ENCODE measurements at regions not wholly inside any gene's neighbourhood (a gene's known extent, or its start where the extent isn't known, plus 50 kb on each side); places are given as distances from the start of the nearest gene placed in this dataset.

DNA sequence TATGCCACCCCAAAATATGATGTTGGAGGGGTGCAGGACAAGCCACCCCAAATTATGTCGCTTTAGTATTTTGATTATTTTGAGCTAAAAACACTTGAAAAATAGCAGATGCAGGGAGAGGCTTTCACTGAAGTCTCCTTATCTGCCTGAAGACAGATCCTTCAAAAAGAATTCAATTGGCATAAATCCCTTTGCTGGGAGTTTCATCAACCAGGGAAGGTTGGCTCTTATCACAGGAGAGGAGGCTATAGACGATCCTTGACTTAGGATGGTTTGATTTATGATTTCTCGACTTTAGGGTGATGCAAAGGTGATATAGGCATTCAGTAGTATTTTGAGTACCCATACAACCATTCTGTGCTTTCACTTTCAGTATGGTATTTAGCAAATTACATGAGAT is 97.8 kb upstream of the CAMK1G start:
- H3K27me3 ChIP-seq (ENCODE audit: insufficient read depth, low read length, poor library complexity) = peaks cover 2% of the 10 kb centered on the region
- no peak overlapping the region for H3K27ac ChIP-seq (ENCODE audit: low read length)
- no peaks in the 10 kb centered on the region for H3K79me2 ChIP-seq (ENCODE audit: insufficient read depth, low read length)
- no peak overlapping the region for H2AFZ ChIP-seq (ENCODE audit: low read depth, low read length)
- no peaks in the 10 kb centered on the region for H3K9me3 ChIP-seq (ENCODE audit: insufficient read depth, low read length, severe bottlenecking)
- no peaks in the 10 kb centered on the region for H4K20me1 ChIP-seq (ENCODE audit: insufficient read depth, low read length)
- no peak overlapping the region for H3K9ac ChIP-seq (ENCODE audit: low read depth, low read length)
- TF ChIP-seq EZH2 (IDR thresholded peaks at IDR 0.05; ENCODE audit: borderline replicate concordance, low read depth, low read length, severe bottlenecking) = no peak
- TF ChIP-seq, protein P1, sequence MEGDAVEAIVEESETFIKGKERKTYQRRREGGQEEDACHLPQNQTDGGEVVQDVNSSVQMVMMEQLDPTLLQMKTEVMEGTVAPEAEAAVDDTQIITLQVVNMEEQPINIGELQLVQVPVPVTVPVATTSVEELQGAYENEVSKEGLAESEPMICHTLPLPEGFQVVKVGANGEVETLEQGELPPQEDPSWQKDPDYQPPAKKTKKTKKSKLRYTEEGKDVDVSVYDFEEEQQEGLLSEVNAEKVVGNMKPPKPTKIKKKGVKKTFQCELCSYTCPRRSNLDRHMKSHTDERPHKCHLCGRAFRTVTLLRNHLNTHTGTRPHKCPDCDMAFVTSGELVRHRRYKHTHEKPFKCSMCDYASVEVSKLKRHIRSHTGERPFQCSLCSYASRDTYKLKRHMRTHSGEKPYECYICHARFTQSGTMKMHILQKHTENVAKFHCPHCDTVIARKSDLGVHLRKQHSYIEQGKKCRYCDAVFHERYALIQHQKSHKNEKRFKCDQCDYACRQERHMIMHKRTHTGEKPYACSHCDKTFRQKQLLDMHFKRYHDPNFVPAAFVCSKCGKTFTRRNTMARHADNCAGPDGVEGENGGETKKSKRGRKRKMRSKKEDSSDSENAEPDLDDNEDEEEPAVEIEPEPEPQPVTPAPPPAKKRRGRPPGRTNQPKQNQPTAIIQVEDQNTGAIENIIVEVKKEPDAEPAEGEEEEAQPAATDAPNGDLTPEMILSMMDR (IDR thresholded peaks at IDR 0.05; ENCODE audit: borderline replicate concordance, extremely low read depth, low read length, poor library complexity, severe bottlenecking) = no peak
- DNase-seq (no peak), ATAC-seq (ENCODE audit: insufficient read depth, low read depth) (no peak)
- H3K36me3 ChIP-seq (ENCODE audit: insufficient read depth, low read length) = no peaks in the 10 kb centered on the region
- no peak overlapping the region for H3K4me2 ChIP-seq (ENCODE audit: insufficient read depth, low read length)
- no peak overlapping the region for H3K4me3 ChIP-seq (ENCODE audit: low read depth in 1 of 2, low read length in 2 of 2)
- H3K4me1 ChIP-seq (ENCODE audit: insufficient read depth, low read length) = no peaks in the 10 kb centered on the region; the same call in 1 of the 2 replicates

DNA sequence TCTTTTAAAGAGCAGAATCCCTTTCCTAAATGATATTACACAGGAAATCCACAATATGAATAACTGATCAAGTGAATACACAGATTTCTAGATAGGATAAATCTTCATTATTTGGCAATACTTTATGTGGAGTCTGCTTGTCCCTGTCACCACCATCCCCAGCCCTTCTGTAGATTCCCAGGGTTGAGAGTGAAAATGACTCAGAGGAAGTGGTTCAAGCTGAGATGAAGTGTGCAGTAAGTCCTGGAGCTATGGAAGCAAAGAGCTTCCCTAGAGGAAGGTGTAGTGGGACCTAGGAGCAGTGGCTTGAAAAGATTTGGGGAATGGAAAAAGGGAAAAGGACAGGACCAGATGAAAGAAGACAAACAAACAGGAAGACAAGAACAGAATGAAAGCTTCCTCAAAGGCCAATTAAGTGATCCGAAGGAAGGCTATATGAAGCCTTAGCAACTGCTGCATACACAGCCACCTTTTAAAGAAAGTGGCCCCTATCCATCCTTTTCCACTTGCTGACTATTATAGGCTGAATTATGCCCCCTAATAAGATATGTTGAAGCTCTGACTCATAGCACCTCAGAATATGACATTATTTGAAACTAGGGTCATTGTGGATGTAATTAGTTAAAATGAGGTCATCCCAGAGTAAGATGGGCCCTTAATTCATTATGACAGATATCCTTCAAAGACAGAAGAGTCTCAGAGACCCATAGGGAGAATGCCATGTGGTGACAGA is 96.5 kb upstream of the CAMK1G start:
- H4K20me1 ChIP-seq (ENCODE audit: insufficient read depth, low read length) = no peaks in the 10 kb centered on the region
- no peak overlapping the region for H3K4me2 ChIP-seq (ENCODE audit: insufficient read depth, low read length)
- no peak overlapping the region for H2AFZ ChIP-seq (ENCODE audit: low read depth, low read length)
- no peak for TF ChIP-seq EZH2 (IDR thresholded peaks at IDR 0.05; ENCODE audit: borderline replicate concordance, low read depth, low read length, severe bottlenecking)
- TF ChIP-seq, protein P1 (IDR thresholded peaks at IDR 0.05; ENCODE audit: borderline replicate concordance, extremely low read depth, low read length, poor library complexity, severe bottlenecking) = no peak
- no peaks in the 10 kb centered on the region for H3K36me3 ChIP-seq (ENCODE audit: insufficient read depth, low read length)
- ATAC-seq (ENCODE audit: insufficient read depth, low read depth) (no peak), DNase-seq (no peak)
- H3K9me3 ChIP-seq (ENCODE audit: insufficient read depth, low read length, severe bottlenecking) = no peaks in the 10 kb centered on the region
- no peaks in the 10 kb centered on the region for H3K79me2 ChIP-seq (ENCODE audit: insufficient read depth, low read length)
- no peak overlapping the region for H3K27ac ChIP-seq (ENCODE audit: low read length)
- peaks cover 10% of the 10 kb centered on the region for H3K27me3 ChIP-seq (ENCODE audit: insufficient read depth, low read length, poor library complexity)
- no peaks in the 10 kb centered on the region; the same call in 1 of the 2 replicates for H3K4me1 ChIP-seq (ENCODE audit: insufficient read depth, low read length)
- no peak overlapping the region for H3K9ac ChIP-seq (ENCODE audit: low read depth, low read length)
- no peak overlapping the region for H3K4me3 ChIP-seq (ENCODE audit: low read depth in 1 of 2, low read length in 2 of 2)

DNA sequence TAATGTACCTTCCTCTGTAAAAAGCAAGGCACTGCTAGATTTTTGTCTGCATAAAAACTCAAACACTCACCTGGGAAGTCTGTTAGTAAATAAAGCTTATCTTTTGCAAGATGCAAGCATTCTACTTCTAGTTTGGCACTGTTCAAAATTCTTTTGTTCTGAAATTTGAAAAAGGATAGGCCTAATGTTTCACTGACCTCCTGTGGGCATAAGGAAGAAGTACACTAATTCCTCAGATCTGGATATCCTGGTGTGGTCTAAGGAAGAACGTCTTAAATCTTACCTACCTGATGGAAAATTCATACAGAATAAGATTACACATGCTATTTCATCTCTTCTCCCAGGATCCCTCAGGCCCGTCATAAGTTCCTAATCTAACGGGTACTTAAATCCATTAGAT is 93.5 kb upstream of the CAMK1G start:
- Histone ChIP-seq H3K4me3 (ENCODE audit: low read depth in 1 of 2, low read length in 2 of 2) (no peak overlapping the region), H3K4me1 (ENCODE audit: insufficient read depth, low read length) (no peaks in the 10 kb centered on the region), H3K4me2 (ENCODE audit: insufficient read depth, low read length) (no peak overlapping the region), H3K27me3 (ENCODE audit: insufficient read depth, low read length, poor library complexity) (peaks cover 10% of the 10 kb centered on the region), H3K27ac (ENCODE audit: low read length) (no peak overlapping the region), H3K9ac (ENCODE audit: low read depth, low read length) (no peak overlapping the region), H4K20me1 (ENCODE audit: insufficient read depth, low read length) (no peaks in the 10 kb centered on the region), H2AFZ (ENCODE audit: low read depth, low read length) (no peak overlapping the region), H3K79me2 (ENCODE audit: insufficient read depth, low read length) (no peaks in the 10 kb centered on the region), H3K9me3 (ENCODE audit: insufficient read depth, low read length, severe bottlenecking) (no peaks in the 10 kb centered on the region), H3K36me3 (ENCODE audit: insufficient read depth, low read length) (no peaks in the 10 kb centered on the region)
- no peak for ATAC-seq (ENCODE audit: insufficient read depth, low read depth)
- no peak for DNase-seq
- TF ChIP-seq, protein P1 (IDR thresholded peaks at IDR 0.05; ENCODE audit: borderline replicate concordance, extremely low read depth, low read length, poor library complexity, severe bottlenecking) = no peak
- TF ChIP-seq EZH2 (IDR thresholded peaks at IDR 0.05; ENCODE audit: borderline replicate concordance, low read depth, low read length, severe bottlenecking) = no peak

Data from DND-41 (cell line).